ENCODE measurements at regions not wholly inside any gene's neighbourhood (a gene's known extent, or its start where the extent isn't known, plus 50 kb on each side); places are given as distances from the start of the nearest gene placed in this dataset.

DNA sequence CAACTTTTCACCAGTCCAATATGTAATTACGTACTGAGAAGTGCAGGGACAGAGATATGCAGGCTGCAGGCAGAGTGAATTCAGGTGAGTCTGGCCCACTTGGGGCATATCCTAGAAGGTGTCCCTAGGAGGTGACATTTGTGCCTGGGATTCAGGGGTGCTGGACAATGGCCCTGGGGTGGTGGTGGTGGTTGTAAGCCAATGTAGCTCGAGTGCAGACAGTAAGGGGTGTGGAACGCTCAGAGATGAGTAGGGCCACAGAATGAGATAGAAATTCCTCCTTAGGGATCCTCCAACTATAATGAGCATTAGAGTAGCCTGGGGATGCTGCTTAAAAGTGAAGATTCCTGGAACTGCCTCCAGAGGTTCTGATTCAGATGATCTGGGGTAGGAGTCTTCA lies 221.7 kb upstream of the MPHOSPH6 start:
- CTCF ChIA-PET = no interaction called here

DNA sequence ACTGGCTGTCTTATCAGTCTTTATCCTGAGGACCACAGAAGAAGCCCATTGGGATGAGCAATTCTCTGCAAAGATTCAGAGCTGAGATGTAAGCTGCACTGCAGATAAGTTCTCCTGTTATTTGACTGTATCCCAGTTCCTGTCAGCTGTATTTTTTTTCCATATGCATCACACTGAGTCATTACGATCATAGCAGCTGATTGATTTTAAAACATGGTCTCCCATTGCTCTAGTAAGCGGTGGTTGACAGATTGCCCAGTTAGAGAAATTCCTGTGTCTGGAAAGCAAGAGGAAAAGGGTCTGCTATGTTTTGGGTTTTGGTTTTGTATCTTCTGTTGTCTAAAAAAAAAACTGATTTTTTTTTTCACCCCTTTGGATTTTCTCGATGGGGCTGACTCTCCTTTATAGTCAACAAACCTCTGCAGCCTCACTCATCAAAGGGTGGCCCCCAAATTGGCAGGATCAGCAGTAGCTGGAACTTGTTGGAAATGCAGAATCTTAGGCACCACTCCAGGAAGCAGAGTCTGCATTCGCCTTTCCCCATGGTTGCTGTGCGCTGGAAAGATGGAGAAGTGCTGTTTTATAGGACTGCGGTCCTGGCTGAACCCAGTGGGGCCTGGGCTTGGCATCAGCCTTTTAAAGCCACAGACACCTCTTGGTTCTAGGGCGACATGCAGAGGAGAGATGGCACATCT lies 220.1 kb upstream of the MPHOSPH6 start:
- CTCF ChIA-PET = no interaction called here
- TF ChIP-seq CTBP1 (IDR thresholded peaks at IDR 0.05; ENCODE audit: borderline replicate concordance) = no peak
- TF ChIP-seq SP1 (IDR thresholded peaks at IDR 0.05) = no peak
- no peak for TF ChIP-seq ELF4 (IDR thresholded peaks at IDR 0.05)
- no peak for DNase-seq (ENCODE audit: extremely low spot score)
- POLR2A ChIA-PET = no interaction called here

More for the DNA sequence above, 221.7 kb upstream of the MPHOSPH6 start:
- TF ChIP-seq ARNT (IDR thresholded peaks at IDR 0.05) (no peak), BHLHE40 (IDR thresholded peaks at IDR 0.05; ENCODE audit: borderline replicate concordance) (no peak), LEF1 (IDR thresholded peaks at IDR 0.05; ENCODE audit: borderline replicate concordance) (no peak)
- POLR2A ChIA-PET = no interaction called here
- DNase-seq (ENCODE audit: extremely low spot score) = no peak

DNA sequence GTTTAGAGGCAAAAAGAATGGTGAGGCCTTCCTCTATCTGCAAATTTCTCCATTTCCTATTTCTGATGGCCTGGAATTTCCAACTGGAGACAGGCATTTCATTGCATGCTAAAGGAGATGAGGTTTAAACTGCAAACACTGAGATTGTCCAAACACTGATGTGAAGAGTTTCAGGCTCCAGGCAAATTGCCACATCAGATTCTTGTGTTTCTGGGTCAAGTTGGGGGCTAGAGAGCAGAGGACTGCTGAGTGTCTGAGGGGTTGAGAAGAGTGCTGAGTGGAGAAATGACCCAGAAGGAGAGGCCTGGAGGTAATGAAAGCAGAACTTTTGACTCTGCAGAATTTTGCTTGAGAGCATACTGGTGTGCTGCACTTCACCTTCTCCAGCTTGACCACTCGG lies 216.7 kb upstream of the MPHOSPH6 start:
- ChIA-PET CTCF (no interaction called here), POLR2A (no interaction called here)
- DNase-seq (ENCODE audit: extremely low spot score) = no peak
- no peak for TF ChIP-seq NFRKB (IDR thresholded peaks at IDR 0.05)
- no peak for TF ChIP-seq ARNT (IDR thresholded peaks at IDR 0.05)
- no peak for TF ChIP-seq LEF1 (IDR thresholded peaks at IDR 0.05; ENCODE audit: borderline replicate concordance)

DNA sequence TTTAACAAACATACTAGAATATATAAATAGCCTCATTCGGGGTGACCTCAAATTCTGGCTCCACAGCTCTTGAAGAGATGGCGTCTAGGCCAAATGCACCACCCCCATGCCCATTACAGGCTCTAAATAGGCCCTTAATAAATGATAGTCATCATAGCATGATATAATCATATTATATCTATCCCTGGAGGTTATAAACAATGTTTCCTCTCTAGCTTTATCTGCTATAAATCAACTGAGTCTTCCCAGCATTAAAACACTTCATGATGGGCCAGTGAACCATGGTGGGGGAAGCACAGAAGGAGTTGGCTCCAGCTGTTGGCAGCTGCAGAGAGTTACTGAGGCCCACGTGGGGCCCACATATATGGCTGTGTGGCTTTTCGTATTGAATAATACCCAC lies 214.9 kb upstream of the MPHOSPH6 start:
- no peak for DNase-seq (ENCODE audit: extremely low spot score)
- POLR2A ChIA-PET = no interaction called here
- CTCF ChIA-PET = interaction anchor here (0.7 kb wide), 1 partner anchor 1076 kb away, joined by 3 read pairs; no protein-coding TSS in a partner anchor
- TF ChIP-seq FOXA1 (IDR thresholded peaks at IDR 0.05) (no peak), BHLHE40 (IDR thresholded peaks at IDR 0.05; ENCODE audit: borderline replicate concordance) (no peak), ELF4 (IDR thresholded peaks at IDR 0.05) (no peak), ZNF384 (IDR thresholded peaks at IDR 0.05) (no peak), CTBP1 (IDR thresholded peaks at IDR 0.05; ENCODE audit: borderline replicate concordance) (no peak), HDGF (IDR thresholded peaks at IDR 0.05; ENCODE audit: borderline replicate concordance) (no peak), SUZ12 (IDR thresholded peaks at IDR 0.05) (no peak), L3MBTL2 (conservative IDR thresholded peaks at IDR 0.05) (no peak), SP1 (IDR thresholded peaks at IDR 0.05) (no peak), ARNT (IDR thresholded peaks at IDR 0.05) (no peak)
- TF ChIP-seq, protein P1, sequence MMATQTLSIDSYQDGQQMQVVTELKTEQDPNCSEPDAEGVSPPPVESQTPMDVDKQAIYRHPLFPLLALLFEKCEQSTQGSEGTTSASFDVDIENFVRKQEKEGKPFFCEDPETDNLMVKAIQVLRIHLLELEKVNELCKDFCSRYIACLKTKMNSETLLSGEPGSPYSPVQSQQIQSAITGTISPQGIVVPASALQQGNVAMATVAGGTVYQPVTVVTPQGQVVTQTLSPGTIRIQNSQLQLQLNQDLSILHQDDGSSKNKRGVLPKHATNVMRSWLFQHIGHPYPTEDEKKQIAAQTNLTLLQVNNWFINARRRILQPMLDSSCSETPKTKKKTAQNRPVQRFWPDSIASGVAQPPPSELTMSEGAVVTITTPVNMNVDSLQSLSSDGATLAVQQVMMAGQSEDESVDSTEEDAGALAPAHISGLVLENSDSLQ (IDR thresholded peaks at IDR 0.05) = no peak

DNA sequence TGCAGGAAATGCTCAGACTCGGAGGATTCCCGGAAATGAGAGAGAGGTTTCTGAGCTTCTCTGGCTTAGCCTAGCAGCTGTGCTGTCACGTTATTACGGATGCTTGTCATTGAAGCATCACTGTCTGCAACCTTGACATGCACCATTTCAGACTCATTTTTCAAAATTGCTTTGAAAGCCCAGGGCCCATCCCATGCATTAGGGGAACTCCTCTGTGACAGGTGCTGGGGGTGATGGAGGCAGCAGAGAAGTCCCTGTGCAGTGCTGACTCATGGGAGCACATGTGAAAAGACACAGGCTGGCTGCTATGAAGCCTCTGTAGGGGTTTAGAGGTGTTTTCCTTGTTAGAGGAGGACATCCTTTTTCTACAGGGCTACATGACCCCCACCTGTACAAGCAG lies 214.0 kb upstream of the MPHOSPH6 start:
- ChIA-PET POLR2A (no interaction called here), CTCF (no interaction called here)
- TF ChIP-seq FOXK2 (IDR thresholded peaks at IDR 0.05) = no peak
- no peak for TF ChIP-seq ZNF384 (IDR thresholded peaks at IDR 0.05)
- TF ChIP-seq ELF4 (IDR thresholded peaks at IDR 0.05) = no peak
- TF ChIP-seq TARDBP (IDR thresholded peaks at IDR 0.05) = no peak
- no peak for TF ChIP-seq SP1 (IDR thresholded peaks at IDR 0.05)
- TF ChIP-seq FOXM1 (IDR thresholded peaks at IDR 0.05; ENCODE audit: borderline replicate concordance) = no peak
- TF ChIP-seq LEF1 (IDR thresholded peaks at IDR 0.05; ENCODE audit: borderline replicate concordance) = no peak
- TF ChIP-seq, protein P1 (IDR thresholded peaks at IDR 0.05) = no peak
- TF ChIP-seq L3MBTL2 (conservative IDR thresholded peaks at IDR 0.05) = no peak
- no peak for TF ChIP-seq BHLHE40 (IDR thresholded peaks at IDR 0.05; ENCODE audit: borderline replicate concordance)
- TF ChIP-seq NFRKB (IDR thresholded peaks at IDR 0.05) = no peak
- no peak for DNase-seq (ENCODE audit: extremely low spot score)

DNA sequence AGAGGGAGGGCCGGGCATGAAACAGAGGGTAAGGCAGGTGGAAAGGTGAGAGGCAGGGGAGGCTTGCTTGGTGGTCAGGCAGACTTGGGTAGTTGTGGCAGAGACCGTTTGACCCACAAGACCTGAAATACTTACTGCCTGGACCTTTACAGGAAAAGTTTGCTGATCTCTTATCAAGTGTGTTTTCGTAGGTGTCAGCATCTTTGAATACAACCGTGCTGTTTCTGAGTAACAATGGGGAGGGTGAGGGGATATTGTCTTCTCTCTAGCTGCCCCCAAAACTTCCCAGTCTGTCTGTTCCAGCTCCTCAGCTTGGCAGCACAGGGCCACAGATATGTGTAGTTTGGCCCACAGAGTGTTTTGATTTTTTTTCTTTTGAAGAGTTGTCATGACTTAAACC lies 212.5 kb upstream of the MPHOSPH6 start:
- DNase-seq (ENCODE audit: extremely low spot score) = no peak
- CTCF ChIA-PET = no interaction called here
- POLR2A ChIA-PET = no interaction called here
- TF ChIP-seq HDGF (IDR thresholded peaks at IDR 0.05; ENCODE audit: borderline replicate concordance) = no peak

DNA sequence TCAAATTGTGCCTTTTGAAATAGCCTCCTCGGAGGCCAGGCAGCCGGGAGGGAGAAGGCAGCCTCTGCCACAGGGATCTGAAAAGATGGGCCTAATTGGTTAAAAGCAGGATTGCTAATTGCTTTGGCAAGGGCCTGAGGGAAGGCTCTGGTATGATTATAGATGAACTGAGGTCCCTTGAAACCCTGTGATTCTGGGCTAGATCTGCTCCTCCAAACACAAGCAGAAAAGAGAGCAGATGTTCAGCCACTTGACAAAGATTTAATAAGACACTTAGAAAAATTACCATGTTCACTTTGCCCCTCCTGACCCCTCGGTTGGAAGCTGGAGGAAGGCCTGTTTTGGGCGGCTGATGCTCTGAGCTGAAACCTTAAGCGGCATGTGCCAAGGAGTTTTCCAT lies 209.5 kb upstream of the MPHOSPH6 start:
- TF ChIP-seq CTBP1 (IDR thresholded peaks at IDR 0.05; ENCODE audit: borderline replicate concordance) (no peak), LEF1 (IDR thresholded peaks at IDR 0.05; ENCODE audit: borderline replicate concordance) (no peak), FOXK2 (IDR thresholded peaks at IDR 0.05) (no peak), BHLHE40 (IDR thresholded peaks at IDR 0.05; ENCODE audit: borderline replicate concordance) (no peak), FOXM1 (IDR thresholded peaks at IDR 0.05; ENCODE audit: borderline replicate concordance) (no peak), SP1 (IDR thresholded peaks at IDR 0.05) (no peak), FOXA1 (IDR thresholded peaks at IDR 0.05) (no peak), TARDBP (IDR thresholded peaks at IDR 0.05) (no peak), ELF4 (IDR thresholded peaks at IDR 0.05) (no peak), SUZ12 (IDR thresholded peaks at IDR 0.05) (no peak)
- TF ChIP-seq, protein P1 (IDR thresholded peaks at IDR 0.05) = no peak
- ChIA-PET CTCF (no interaction called here), POLR2A (no interaction called here)
- DNase-seq (ENCODE audit: extremely low spot score) = no peak

All from HEK293T (cell line).